ENCODE measurements at regions not wholly inside any gene's neighbourhood (a gene's known extent, or its start where the extent isn't known, plus 50 kb on each side); places are given as distances from the start of the nearest gene placed in this dataset.

- no peak overlapping the region for H3K27ac ChIP-seq (ENCODE audit: low read length)
- no peak overlapping the region for H3K9ac ChIP-seq (ENCODE audit: low read depth, low read length)
- H3K36me3 ChIP-seq (ENCODE audit: insufficient read depth, low read depth, low read length): no peaks in the 10 kb centered on the region
- no peaks in the 10 kb centered on the region for H3K4me1 ChIP-seq (ENCODE audit: insufficient read depth, low read length)
- no peaks in the 10 kb centered on the region for H3K9me3 ChIP-seq (ENCODE audit: insufficient read depth, low read depth, low read length)
- H3K4me3 ChIP-seq (ENCODE audit: low read length): no peak overlapping the region
- H3K27me3 ChIP-seq (ENCODE audit: insufficient read depth, low read length): no peaks in the 10 kb centered on the region
Measured at GRCh38 chrX:137286423-137286822, 252.6 kb upstream of the GPR101 start.

GRCh38 chrX:137278825-137279224, 245.0 kb upstream of the GPR101 start:
- Histone ChIP-seq H3K9ac (ENCODE audit: low read depth, low read length) (no peak overlapping the region), H3K9me3 (ENCODE audit: insufficient read depth, low read depth, low read length) (no peaks in the 10 kb centered on the region), H3K4me3 (ENCODE audit: low read length) (no peak overlapping the region), H3K27ac (ENCODE audit: low read length) (no peak overlapping the region), H3K36me3 (ENCODE audit: insufficient read depth, low read depth, low read length) (no peaks in the 10 kb centered on the region), H3K27me3 (ENCODE audit: insufficient read depth, low read length) (no peaks in the 10 kb centered on the region), H3K4me1 (ENCODE audit: insufficient read depth, low read length) (no peaks in the 10 kb centered on the region)

- Histone ChIP-seq H3K9ac (ENCODE audit: low read depth, low read length) (no peak overlapping the region), H3K4me3 (ENCODE audit: low read length) (no peak overlapping the region), H3K4me1 (ENCODE audit: insufficient read depth, low read length) (no peaks in the 10 kb centered on the region), H3K27me3 (ENCODE audit: insufficient read depth, low read length) (no peaks in the 10 kb centered on the region), H3K9me3 (ENCODE audit: insufficient read depth, low read depth, low read length) (no peaks in the 10 kb centered on the region), H3K27ac (ENCODE audit: low read length) (no peak overlapping the region), H3K36me3 (ENCODE audit: insufficient read depth, low read depth, low read length) (no peaks in the 10 kb centered on the region)
Measured at GRCh38 chrX:137263374-137263773, 229.6 kb upstream of the GPR101 start.

- no peaks in the 10 kb centered on the region for H3K9me3 ChIP-seq (ENCODE audit: insufficient read depth, low read depth, low read length)
- H3K27ac ChIP-seq (ENCODE audit: low read length): no peak overlapping the region
- H3K4me1 ChIP-seq (ENCODE audit: insufficient read depth, low read length): no peaks in the 10 kb centered on the region
- H3K36me3 ChIP-seq (ENCODE audit: insufficient read depth, low read depth, low read length): no peaks in the 10 kb centered on the region
- H3K9ac ChIP-seq (ENCODE audit: low read depth, low read length): no peak overlapping the region
- no peaks in the 10 kb centered on the region for H3K27me3 ChIP-seq (ENCODE audit: insufficient read depth, low read length)
- no peak overlapping the region for H3K4me3 ChIP-seq (ENCODE audit: low read length)
Measured at GRCh38 chrX:137245183-137245582, 211.4 kb upstream of the GPR101 start.

GRCh38 chrX:137236837-137237236, 203.0 kb upstream of the GPR101 start:
- H3K27ac ChIP-seq (ENCODE audit: low read length): no peak overlapping the region
- no peaks in the 10 kb centered on the region for H3K27me3 ChIP-seq (ENCODE audit: insufficient read depth, low read length)
- no peaks in the 10 kb centered on the region for H3K9me3 ChIP-seq (ENCODE audit: insufficient read depth, low read depth, low read length)

GRCh38 chrX:137234651-137235402, 201.0 kb upstream of the GPR101 start:
- Histone ChIP-seq H3K9me3 (ENCODE audit: insufficient read depth, low read depth, low read length) (no peaks in the 10 kb centered on the region), H3K36me3 (ENCODE audit: insufficient read depth, low read depth, low read length) (no peaks in the 10 kb centered on the region), H3K9ac (ENCODE audit: low read depth, low read length) (no peak overlapping the region), H3K27ac (ENCODE audit: low read length) (no peak overlapping the region), H3K4me1 (ENCODE audit: insufficient read depth, low read length) (peaks cover 11% of the 10 kb centered on the region), H3K27me3 (ENCODE audit: insufficient read depth, low read length) (no peaks in the 10 kb centered on the region), H3K4me3 (ENCODE audit: low read length) (no peak overlapping the region)

More at GRCh38 chrX:137236837-137237236, 203.0 kb upstream of the GPR101 start:
- Histone ChIP-seq H3K36me3 (ENCODE audit: insufficient read depth, low read depth, low read length) (no peaks in the 10 kb centered on the region), H3K4me3 (ENCODE audit: low read length) (no peak overlapping the region), H3K9ac (ENCODE audit: low read depth, low read length) (no peak overlapping the region), H3K4me1 (ENCODE audit: insufficient read depth, low read length) (peaks cover 11% of the 10 kb centered on the region)

- Histone ChIP-seq H3K4me3 (ENCODE audit: low read length) (no peak overlapping the region), H3K27me3 (ENCODE audit: insufficient read depth, low read length) (no peaks in the 10 kb centered on the region), H3K9me3 (ENCODE audit: insufficient read depth, low read depth, low read length) (no peaks in the 10 kb centered on the region), H3K27ac (ENCODE audit: low read length) (no peak overlapping the region), H3K36me3 (ENCODE audit: insufficient read depth, low read depth, low read length) (no peaks in the 10 kb centered on the region), H3K4me1 (ENCODE audit: insufficient read depth, low read length) (peaks cover 11% of the 10 kb centered on the region), H3K9ac (ENCODE audit: low read depth, low read length) (no peak overlapping the region)
Measured at GRCh38 chrX:137233478-137233877, 199.7 kb upstream of the GPR101 start.

GRCh38 chrX:137227151-137227550, 193.4 kb upstream of the GPR101 start:
- Histone ChIP-seq H3K36me3 (ENCODE audit: insufficient read depth, low read depth, low read length) (no peaks in the 10 kb centered on the region), H3K9ac (ENCODE audit: low read depth, low read length) (no peak overlapping the region), H3K9me3 (ENCODE audit: insufficient read depth, low read depth, low read length) (no peaks in the 10 kb centered on the region), H3K27ac (ENCODE audit: low read length) (no peak overlapping the region), H3K4me1 (ENCODE audit: insufficient read depth, low read length) (no peaks in the 10 kb centered on the region; the same call in 1 of the 2 replicates), H3K27me3 (ENCODE audit: insufficient read depth, low read length) (no peaks in the 10 kb centered on the region), H3K4me3 (ENCODE audit: low read length) (no peak overlapping the region)

- Histone ChIP-seq H3K9ac (ENCODE audit: low read depth, low read length) (no peak overlapping the region), H3K27me3 (ENCODE audit: insufficient read depth, low read length) (no peaks in the 10 kb centered on the region), H3K9me3 (ENCODE audit: insufficient read depth, low read depth, low read length) (no peaks in the 10 kb centered on the region), H3K27ac (ENCODE audit: low read length) (no peak overlapping the region), H3K4me1 (ENCODE audit: insufficient read depth, low read length) (peaks cover 4% of the 10 kb centered on the region; the same call in 1 of the 2 replicates), H3K4me3 (ENCODE audit: low read length) (no peak overlapping the region), H3K36me3 (ENCODE audit: insufficient read depth, low read depth, low read length) (no peaks in the 10 kb centered on the region)
Measured at GRCh38 chrX:137215467-137215866, 181.7 kb upstream of the GPR101 start.

GRCh38 chrX:137212078-137212632, 178.4 kb upstream of the GPR101 start:
- no peak overlapping the region for H3K4me3 ChIP-seq (ENCODE audit: low read length)
- no peak overlapping the region for H3K27ac ChIP-seq (ENCODE audit: low read length)
- H3K36me3 ChIP-seq (ENCODE audit: insufficient read depth, low read depth, low read length): no peaks in the 10 kb centered on the region
- H3K9me3 ChIP-seq (ENCODE audit: insufficient read depth, low read depth, low read length): no peaks in the 10 kb centered on the region
- no peaks in the 10 kb centered on the region for H3K27me3 ChIP-seq (ENCODE audit: insufficient read depth, low read length)
- no peak overlapping the region for H3K9ac ChIP-seq (ENCODE audit: low read depth, low read length)
- peaks cover 4% of the 10 kb centered on the region; the same call in 1 of the 2 replicates for H3K4me1 ChIP-seq (ENCODE audit: insufficient read depth, low read length)

- no peaks in the 10 kb centered on the region for H3K9me3 ChIP-seq (ENCODE audit: insufficient read depth, low read depth, low read length)
Measured at GRCh38 chrX:137198040-137198439, 164.2 kb upstream of the GPR101 start.

GRCh38 chrX:137195991-137196390, 162.2 kb upstream of the GPR101 start:
- Histone ChIP-seq H3K4me3 (ENCODE audit: low read length) (no peak overlapping the region), H3K27ac (ENCODE audit: low read length) (no peak overlapping the region), H3K36me3 (ENCODE audit: insufficient read depth, low read depth, low read length) (no peaks in the 10 kb centered on the region), H3K9me3 (ENCODE audit: insufficient read depth, low read depth, low read length) (no peaks in the 10 kb centered on the region), H3K27me3 (ENCODE audit: insufficient read depth, low read length) (no peaks in the 10 kb centered on the region), H3K9ac (ENCODE audit: low read depth, low read length) (no peak overlapping the region), H3K4me1 (ENCODE audit: insufficient read depth, low read length) (no peaks in the 10 kb centered on the region)

More at GRCh38 chrX:137198040-137198439, 164.2 kb upstream of the GPR101 start:
- Histone ChIP-seq H3K27ac (ENCODE audit: low read length) (no peak overlapping the region), H3K4me1 (ENCODE audit: insufficient read depth, low read length) (no peaks in the 10 kb centered on the region), H3K9ac (ENCODE audit: low read depth, low read length) (no peak overlapping the region), H3K27me3 (ENCODE audit: insufficient read depth, low read length) (no peaks in the 10 kb centered on the region), H3K36me3 (ENCODE audit: insufficient read depth, low read depth, low read length) (no peaks in the 10 kb centered on the region), H3K4me3 (ENCODE audit: low read length) (no peak overlapping the region)

Data from iPS-20b (cell line).